Left ventricle myocardium superior (tissue), 1 donor: ENCODE measurements at regions not wholly inside any gene's neighbourhood (a gene's known extent, or its start where the extent isn't known, plus 50 kb on each side); places are given as distances from the start of the nearest gene placed in this dataset.

Experiments
- ATAC-seq: fragments of 200-7000 bp; cut with Tn5 transposase; one replicate; pipeline ENCODE4 v1.9.1; 2020; ENCODE audit warnings: mild to moderate bottlenecking, moderate library complexity
- DNase-seq: peaks from one replicate; pipeline ENCODE4 v3.0.0-alpha.2; 2020
- intact Hi-C: fragments of 100-400 bp; cut with micrococcal nuclease; formaldehyde crosslinking; loops from one replicate; pipeline ENCODE4 v1.11.0; 2022
- donor health status: DM: no; HTN: yes; CAD: no; lungs with severe emphysema.

DNA sequence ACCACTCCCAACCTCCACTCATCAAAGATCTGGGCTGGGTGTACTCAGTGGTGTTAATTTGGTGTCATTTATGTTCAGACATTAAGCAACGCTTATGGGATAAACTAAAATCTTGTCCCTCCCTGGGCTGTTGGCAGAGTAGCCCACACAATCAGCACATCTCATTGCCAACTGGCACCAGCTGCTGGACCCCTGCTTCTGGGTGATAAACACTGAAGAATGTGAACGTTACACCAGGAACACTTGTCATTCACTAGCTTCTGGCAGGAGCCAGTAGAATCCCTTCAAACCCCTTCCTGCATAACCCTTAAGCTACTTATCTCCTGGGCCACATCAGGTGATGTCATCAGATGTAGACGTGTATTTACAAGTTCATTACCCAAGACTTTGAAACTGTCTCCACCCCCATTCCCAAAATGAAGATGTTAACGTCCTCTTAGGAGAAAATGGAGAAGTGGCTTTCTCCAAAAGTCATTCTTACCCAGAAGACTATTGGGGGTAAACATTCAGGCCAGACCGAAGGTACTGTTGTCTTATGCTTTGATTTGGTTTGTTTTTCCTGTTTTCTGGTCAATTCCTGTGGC, 107.8 kb upstream of the CD93 start:
- intact Hi-C loops: no loop called here
- DNase-seq (no peak), ATAC-seq (peak; percentile 38)

DNA sequence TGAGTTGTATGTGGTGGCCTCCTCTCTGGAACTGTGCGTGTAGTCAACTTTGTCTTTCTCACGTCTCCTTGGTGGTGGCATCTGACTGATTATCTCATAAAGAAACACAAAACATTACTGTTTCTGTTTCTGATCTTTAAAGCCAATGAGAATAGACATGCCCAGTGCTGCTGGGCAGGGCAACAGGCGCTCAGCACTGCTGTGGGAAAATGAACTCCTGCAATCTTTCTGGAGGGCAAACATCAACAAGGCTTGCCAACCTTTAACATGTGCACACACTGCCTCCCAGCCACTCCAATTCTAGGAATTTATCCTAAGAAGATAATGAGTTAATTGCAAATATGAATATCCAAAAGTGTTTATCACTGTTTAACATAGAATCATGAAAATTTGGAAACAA, 106.3 kb upstream of the CD93 start:
- intact Hi-C loops: no loop called here
- ATAC-seq (no peak), DNase-seq (no peak)

DNA sequence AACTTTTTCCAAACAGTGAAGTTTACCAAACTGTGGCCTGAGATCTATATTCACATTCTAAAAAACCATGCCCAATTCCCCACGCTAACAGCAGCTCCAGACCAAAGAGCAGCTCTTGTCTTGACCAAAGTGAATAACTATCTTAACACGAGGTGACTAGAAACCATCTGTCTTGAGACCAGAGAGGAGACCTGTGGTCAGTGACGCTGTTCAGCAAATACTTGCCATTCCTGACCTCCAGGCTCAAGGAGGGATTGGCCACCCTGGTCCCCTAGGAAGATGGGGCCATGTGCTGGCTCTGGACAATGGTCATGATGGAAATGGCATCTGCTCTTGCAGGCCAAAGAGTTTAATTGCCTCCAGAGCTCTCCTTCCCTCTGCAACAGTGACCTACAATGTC, 104.4 kb upstream of the CD93 start:
- intact Hi-C loops: no loop called here
- DNase-seq: no peak
- ATAC-seq: no peak

DNA sequence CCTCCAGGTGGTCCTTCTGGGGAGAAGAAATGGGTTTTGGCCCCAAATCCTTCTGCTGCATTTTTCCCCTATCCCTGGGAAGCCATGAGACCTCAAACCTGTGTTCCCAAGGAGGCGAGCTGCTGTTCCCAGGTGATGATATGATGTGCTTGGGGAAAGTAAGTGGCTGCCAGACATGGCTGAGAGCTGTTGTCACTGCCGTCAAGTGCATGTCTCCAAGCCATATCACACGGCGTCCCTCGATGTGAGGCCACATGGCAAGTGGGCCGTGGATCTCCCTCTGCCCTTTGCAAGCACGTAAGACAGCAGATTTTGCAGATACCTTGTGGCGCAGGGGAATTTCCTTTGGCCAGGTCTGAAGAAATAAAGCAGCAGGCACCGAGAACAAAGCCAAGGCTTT, 103.7 kb upstream of the CD93 start:
- ATAC-seq: peak; percentile 67
- DNase-seq: no peak
- intact Hi-C loops: no loop called here

- intact Hi-C loops: no loop called here
- DNase-seq (no peak), ATAC-seq (no peak)
Measured at GRCh38 chr20:23189341-23189740, 103.2 kb upstream of the CD93 start.

- no peak for DNase-seq
- intact Hi-C loops: no loop called here
Measured at GRCh38 chr20:23188377-23189169, 102.4 kb upstream of the CD93 start.

DNA sequence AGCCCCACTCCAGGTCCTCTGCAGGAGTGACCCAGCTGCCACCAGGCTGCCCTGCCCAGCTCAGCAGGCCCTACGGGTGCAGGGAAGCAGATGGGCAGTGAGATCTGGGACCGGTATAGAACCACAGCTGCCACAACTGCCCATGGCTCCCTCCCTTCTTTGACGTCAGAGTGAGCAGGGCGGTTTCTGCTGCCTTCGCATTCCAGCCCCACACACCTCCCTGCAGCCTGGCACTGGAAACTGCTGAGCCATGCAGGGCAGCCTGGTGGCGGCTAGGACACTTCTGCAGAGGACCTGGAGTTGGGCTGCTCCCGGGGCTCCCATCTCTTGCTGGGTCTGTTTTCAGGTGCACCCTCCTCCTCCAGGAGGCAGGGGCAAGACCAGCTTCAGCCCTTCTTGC, 101.6 kb upstream of the CD93 start:
- intact Hi-C loops: no loop called here
- peak; percentile 92 for ATAC-seq
- DNase-seq: no peak

More at GRCh38 chr20:23188377-23189169, 102.4 kb upstream of the CD93 start:
- ATAC-seq: no peak

DNA sequence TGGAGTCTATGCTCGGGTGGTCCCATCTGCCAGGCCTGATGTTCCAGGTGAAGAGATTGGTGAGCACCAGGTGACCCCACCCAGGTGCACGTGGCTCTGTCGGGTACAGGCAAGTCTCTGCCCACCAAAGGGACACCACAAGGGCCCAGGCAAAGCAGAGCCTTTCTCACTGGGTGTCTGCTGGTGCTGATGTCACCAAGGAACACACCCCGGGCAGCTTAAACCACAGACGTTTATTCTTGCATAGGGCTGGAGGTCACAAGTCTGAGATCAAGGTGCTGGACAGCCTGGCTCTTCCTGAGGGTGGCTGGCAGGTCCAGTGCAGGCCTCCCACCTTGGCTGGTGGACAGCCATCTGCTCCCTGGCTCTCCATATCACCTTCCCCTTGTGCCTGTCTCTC, 100.7 kb upstream of the CD93 start:
- intact Hi-C loops: no loop called here
- DNase-seq (no peak), ATAC-seq (no peak)

GRCh38 chr20:23180451-23180921, 94.4 kb upstream of the CD93 start:
- DNase-seq (peak; percentile 78), ATAC-seq (peak; percentile 92)
- intact Hi-C loops: no loop called here

- intact Hi-C loops: no loop called here
- DNase-seq (no peak), ATAC-seq (peak; percentile 70)
Measured at GRCh38 chr20:23179766-23180403, 93.8 kb upstream of the CD93 start.

GRCh38 chr20:23178806-23179205, 92.7 kb upstream of the CD93 start:
- intact Hi-C loops: no loop called here
- DNase-seq: no peak
- peak; percentile 66 for ATAC-seq

DNA sequence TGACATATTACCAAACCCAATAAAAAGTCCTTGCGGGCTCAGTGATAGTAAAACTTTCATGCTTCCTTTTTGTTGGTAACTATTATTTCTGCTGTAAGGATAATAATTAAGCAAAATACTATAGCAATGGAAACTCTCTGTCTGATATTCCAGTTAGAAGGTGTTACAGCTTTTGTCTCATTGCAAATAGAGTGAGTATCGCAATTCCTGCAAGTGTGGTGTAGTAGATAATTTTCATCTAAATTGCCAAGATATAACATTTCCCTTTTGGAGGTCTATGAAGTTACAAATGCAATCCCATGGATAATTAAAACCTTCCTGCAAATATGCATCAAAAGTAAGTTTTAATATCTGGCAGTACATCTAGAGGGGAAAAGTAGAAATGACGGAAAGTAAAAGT, 88.7 kb upstream of the CD93 start:
- no peak for DNase-seq
- intact Hi-C loops: no loop called here
- no peak for ATAC-seq

DNA sequence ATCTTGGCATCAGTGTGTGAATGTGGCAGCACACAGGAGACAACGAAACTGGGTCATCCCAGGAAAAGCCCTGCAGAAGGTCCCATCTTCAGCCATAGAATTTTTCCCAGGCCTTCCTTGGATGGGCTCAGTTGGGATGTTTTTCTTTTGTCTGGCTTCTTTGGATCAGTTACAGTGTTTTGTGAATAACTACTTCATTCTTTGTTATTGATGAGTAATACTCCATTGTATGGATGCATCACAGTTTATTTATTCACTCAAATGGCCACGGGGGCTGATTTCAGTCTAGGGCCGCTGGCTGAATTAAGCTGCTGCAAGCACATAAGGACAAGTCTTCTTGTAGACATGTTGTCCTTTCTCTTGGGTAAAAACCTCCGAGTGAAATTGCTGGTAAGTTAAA, 81.3 kb upstream of the CD93 start:
- intact Hi-C loops: no loop called here
- no peak for ATAC-seq
- no peak for DNase-seq

DNA sequence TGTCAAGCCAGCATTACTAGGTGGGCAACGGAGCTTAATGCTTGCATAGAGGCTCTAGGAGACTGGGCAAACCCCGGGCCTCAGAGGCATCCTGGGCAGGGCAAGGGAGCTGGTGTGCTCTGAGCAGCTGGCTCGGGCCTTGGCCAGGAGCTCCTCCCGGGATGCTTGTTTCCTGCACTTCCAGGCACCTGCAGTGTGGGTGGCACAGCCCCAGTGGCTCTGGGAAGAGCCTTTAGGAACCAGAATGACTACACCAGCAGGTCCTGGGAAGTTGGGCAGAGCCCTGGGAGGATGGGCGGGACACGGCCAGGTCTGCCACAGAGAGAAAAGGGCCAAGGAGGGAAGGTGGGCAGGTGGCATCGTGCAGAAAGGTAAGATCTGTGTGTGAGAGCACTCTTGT, 80.4 kb upstream of the CD93 start:
- ATAC-seq (no peak), DNase-seq (no peak)
- intact Hi-C loops: no loop called here

DNA sequence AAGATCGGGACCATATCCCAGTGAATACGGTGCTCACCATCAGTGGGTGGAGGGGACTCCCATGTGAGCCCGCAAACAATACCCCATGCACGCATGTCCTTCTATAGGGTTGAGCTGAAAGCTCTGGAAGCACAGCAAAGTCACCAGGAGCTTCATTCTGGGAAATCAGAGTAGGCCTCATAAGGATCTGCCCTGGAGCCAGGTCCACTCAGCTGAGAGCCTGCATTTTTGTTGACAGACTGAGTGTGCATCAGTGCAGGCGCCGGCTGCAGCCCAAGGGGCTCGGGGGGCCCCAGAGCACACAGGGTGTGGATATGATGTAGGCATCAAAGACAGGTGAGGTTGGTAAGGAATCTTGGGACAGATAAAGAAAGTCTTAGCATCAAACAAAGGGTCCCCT, 79.8 kb upstream of the CD93 start:
- DNase-seq: no peak
- intact Hi-C loops: no loop called here
- ATAC-seq: no peak

DNA sequence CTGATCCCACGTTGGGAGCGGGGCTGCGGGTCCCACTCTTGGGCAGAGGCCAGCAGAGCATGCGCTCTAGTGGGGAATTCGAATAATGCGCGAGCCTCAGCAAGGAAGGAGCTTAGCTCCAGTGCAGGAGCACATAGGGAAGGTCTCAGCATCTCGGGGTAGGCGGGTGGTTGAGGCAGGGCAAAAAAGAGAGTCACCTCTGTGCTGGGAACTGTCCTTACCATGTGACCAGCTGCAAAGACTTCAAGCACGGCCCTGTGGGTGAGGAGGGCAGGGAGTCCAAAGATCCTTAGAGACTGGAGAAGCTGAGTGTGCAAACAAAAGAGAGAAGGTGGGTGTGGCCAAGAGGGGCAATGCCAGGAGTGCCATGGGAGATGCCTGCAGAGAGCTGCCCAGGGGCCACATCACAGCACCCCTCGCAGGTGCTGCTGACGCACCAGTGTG, 79.2 kb upstream of the CD93 start:
- intact Hi-C loops: no loop called here
- ATAC-seq (no peak), DNase-seq (no peak)

GRCh38 chr20:23164176-23164601, 78.1 kb upstream of the CD93 start:
- ATAC-seq (peak; percentile 44), DNase-seq (peak; percentile 60)

DNA sequence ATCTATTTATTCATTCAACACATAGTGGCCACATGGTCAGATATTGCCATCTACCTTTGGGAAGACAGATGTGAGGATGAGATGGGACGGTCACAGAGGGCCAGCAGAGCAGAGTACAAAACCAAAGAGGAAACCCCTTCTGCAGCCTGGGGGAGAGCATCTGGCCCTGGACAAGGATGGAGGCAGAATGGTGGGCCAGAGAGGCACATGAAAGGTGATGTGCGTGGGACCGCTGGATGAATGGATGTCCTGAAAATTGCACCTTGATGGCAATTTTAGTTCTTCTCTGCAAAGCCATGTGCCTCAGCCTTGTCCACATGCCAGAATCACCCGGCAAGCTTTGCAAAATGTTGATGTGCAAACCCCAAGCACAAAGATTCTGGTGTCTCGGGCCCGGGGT, 77.4 kb upstream of the CD93 start:
- intact Hi-C loops: no loop called here
- no peak for ATAC-seq
- DNase-seq: no peak

More at GRCh38 chr20:23164176-23164601, 78.1 kb upstream of the CD93 start:
- intact Hi-C loops: no loop called here

DNA sequence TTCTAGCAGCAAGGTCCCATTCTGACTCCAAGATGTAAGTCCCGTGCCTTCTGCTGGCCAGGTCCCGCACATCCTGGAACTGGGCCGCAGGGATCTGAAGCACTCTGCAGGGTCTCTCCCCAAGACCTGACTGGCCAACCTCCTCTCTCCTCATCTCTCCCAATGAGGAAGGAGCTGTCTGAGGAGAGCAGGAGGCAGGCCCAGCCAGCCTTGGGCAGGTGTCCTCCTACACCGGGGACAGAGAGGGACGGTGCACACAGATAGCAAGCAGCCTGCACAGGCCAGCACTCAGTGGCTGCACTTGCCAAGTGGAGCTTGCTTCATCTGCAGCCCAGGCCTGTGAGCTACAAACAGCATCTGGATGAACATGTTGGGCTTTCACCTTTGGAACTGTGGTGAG, 76.8 kb upstream of the CD93 start:
- peak; percentile 18 for ATAC-seq
- intact Hi-C loops: no loop called here

GRCh38 chr20:23161968-23162696, 76.0 kb upstream of the CD93 start:
- intact Hi-C loops: no loop called here
- peak; percentile 85 for DNase-seq
- ATAC-seq: peak; percentile 87

More for the DNA sequence above, 76.8 kb upstream of the CD93 start:
- DNase-seq: no peak
